H1 (cell line): ENCODE measurements at regions not wholly inside any gene's neighbourhood (a gene's known extent, or its start where the extent isn't known, plus 50 kb on each side); places are given as distances from the start of the nearest gene placed in this dataset.

ENCODE experiments used
- BRCA1 ChIP-seq: IDR thresholded peaks from 2 replicates; pipeline ENCODE4 v1.6.1; 2012; ENCODE audit warnings: low read depth, low read length, improper control_type of control experiment
- EP300 ChIP-seq, 2 experiments: IDR thresholded peaks; 1 replicate in 1 of 2; 2 replicates in 1 of 2; pipeline ENCODE4 v1.6.1; 2011 to 2012; ENCODE audit warnings: low read depth in 2 of 2, low read length in 2 of 2, mild to moderate bottlenecking in 2 of 2, borderline replicate concordance in 1 of 2, inconsistent platforms in 1 of 2, moderate library complexity in 1 of 2
- SP1 ChIP-seq: IDR thresholded peaks from 2 replicates; pipeline ENCODE4 v1.6.1; 2011; ENCODE audit warnings: low read depth, low read length

- TF ChIP-seq SP1 = no peak
- TF ChIP-seq EP300 (IDR thresholded peaks at IDR 0.05; ENCODE audit: borderline replicate concordance in 1 of 2, low read depth in 2 of 2, low read length in 2 of 2) = no peak
- no peak for TF ChIP-seq BRCA1
Observed at GRCh38 chr14:100669011-100669412, 57.7 kb upstream of the DLK1 start.
